ENCODE measurements at regions not wholly inside any gene's neighbourhood (a gene's known extent, or its start where the extent isn't known, plus 50 kb on each side); places are given as distances from the start of the nearest gene placed in this dataset.

DNA sequence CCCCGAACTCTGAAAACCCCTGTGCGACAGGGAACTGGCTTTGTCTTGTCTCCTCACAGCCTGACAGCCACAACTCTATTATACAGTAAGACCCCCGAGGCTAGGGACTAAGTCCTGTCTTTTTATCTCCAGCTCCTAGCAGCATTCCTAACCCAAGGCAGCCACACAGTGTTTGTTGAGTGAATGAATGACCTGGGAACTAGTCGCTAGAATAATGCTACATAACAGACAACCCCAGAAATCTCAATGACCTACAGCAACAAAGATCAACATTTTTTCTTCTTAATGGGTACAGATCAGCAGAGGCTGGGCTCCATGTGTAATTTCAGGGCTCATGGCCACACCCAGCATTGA lies 71.4 kb upstream of the TNRC6C start:
- no peak for DNase-seq (ENCODE audit: low read depth)

DNA sequence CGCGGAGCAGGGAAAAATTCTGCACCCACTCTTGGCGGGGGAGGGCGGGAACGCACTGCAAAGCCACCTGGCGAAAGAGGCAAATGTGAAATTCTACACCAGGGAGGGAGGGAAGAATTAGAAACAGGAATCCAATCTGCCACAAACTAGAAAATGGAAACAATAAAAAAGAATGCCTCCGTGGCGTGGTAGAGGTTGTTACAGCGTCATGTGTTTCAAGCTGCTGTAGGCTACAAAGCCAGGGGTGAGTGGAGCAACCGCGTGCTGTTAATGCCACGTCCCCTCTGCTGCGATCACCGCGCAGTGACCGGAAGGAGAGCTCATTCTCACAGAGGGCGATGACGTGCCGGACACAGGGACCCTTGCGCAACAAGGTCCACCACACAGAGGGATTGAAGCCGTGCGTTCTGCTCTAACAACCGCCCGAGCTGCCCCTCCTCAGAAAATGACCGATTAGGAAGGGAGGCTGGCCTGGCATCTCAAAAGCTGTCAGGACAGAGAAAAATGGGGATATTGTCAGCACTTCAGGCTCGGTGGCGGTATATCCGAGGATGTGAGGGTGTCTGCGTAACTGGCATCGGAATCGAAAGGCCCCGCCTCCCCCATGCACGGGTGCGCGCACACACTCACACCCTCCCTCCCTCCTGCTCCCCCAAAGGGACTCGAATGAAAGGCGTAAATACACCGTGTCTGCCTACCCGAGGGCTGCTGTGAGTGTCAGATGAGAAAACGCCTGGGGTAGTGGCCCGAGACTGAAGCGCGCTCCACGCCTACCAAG lies 70.8 kb upstream of the TNRC6C start:
- DNase-seq (ENCODE audit: low read depth) = peak; percentile 46

DNA sequence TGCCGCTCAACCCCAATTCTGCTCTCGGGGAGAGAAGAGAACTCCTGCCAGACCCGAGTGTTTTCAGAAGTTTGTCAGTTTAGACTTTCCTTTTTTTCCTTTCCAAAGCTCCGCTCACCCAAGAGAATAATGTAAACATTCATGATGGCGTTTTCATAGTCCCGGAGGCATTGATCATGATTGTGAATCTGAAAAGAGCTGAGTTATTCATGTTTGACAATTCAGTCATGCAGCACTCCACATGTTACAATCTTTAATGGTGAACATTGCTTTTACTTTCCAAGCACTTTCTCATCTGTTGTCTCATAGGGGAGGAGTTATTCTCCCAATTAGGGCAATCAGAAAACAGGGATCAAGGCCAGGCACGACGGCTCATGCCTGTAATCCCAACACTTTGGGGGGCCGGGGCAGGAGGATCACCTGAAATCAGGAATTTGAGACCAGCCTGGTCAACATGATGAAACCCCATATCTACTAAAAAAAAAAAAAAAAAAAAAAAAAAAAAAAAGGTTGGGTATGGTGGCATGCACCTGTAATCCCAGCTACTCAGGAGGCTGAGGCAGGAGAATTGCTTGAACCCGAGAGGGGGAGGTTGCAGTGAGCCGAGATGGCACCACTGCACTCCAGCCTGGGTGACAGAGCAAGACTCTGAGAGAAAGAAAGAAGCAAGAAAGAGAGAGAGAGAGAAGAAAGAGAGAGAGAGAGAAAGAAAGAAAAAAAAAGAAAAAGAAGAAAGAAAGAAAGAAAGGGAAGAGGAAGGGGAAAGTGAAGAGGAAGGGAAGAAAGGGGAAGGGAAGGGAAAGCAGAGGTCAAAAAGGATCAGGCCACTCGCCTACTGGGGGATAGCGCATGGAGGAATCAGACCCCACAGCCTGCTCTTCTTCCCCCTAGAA lies 70.0 kb upstream of the TNRC6C start:
- no peak for DNase-seq (ENCODE audit: low read depth)

DNA sequence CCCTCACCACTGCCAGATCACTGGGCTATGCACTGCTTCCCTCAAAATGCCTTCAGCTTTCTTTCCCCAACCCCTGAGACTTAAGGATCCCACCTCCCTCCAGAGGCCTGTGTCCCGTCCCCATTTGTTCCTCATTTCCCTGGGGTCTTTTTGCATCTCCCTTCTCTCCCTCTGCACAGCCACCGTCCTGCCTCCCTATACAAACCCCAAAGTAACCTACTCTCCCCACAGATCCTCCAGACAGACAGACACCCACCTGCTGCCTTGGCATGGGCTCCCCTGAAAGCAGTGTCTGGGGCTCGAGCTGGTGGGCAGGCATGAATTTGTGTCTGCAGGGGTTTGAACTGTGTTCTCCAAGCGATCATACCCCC lies 69.4 kb upstream of the TNRC6C start:
- DNase-seq (ENCODE audit: low read depth) = no peak

DNA sequence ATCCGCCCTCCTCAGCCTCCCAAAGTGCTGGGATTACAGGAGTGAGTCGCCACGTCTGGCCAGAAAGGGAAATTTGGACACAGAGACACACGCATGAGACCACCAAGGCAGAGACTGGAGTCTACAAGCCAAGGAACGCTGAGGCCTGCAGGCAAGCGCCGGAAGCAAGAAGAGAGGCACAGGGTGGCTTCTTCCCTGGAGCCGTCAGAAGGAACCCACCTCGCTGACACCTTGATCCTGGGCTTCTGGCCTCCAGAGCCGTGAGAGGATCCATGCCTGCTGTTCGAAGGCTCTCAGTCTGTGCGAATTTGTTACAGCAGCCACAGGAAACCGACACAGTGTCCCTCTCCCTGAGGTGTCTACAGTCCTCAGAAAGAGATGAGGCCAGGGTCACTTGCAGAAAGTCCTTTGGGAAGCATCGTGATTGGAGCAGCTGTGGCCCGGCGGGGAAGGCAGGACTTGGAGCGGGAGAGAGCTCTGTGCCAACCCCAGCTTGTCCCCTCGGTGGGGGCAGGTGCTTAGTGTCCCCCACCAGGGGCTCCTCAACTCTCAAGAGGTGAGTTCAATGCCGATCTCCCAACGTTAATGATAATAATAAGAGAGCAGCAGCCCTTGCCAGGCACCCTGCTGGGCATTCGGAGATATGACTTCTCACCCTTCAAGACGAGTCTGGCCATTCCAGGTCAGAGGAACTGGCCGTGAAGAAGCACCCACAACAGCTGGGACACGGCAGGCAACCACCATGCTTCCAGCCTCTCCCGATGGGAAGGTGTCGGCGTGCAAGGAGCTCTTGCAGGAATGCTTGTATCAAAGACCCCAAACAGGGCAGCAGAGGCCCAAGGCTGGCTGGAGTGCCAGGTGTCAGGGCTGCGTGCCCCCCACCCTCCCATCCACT lies 68.4 kb upstream of the TNRC6C start:
- DNase-seq (ENCODE audit: low read depth) = no peak

DNA sequence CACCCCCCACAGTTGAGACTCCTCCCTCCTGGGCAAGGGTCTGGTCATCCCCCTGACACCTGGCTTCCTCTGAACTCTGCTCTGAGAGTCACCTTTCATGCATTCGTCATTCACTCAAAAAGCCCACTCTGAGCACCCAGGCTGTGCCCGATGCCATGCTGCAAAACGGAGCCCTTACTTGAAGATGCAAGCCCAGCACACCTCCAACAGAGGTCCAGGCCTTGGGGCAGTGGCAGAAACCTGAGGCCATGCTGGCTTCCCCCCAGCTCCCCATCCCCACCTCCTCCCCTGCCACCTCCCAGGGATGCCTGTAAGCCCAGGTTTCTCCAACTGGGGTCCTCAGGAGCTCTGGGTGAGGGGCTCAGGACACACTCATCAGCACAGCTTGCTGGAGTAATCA lies 67.7 kb upstream of the TNRC6C start:
- DNase-seq (ENCODE audit: low read depth) = no peak

DNA sequence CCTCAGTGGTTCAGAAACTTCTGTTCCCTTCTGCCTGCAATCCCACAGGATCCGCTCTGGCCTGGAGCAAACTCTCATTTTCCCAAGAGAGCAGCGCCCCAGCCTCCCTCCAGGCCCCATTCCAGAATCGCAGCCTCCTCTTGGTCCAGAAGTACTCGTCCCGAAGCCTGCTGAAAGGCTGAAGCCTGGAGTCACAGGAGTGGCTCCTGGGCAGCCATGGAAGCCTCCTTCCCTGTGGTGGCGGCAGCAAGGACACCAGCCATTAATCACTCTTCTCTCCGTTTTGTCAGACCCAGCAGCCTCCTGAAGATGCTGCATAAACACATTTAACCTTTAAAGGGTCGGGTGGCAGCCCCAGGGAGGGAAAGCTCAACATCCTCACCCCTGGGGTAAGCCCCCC lies 66.9 kb upstream of the TNRC6C start:
- no peak for DNase-seq (ENCODE audit: low read depth)

DNA sequence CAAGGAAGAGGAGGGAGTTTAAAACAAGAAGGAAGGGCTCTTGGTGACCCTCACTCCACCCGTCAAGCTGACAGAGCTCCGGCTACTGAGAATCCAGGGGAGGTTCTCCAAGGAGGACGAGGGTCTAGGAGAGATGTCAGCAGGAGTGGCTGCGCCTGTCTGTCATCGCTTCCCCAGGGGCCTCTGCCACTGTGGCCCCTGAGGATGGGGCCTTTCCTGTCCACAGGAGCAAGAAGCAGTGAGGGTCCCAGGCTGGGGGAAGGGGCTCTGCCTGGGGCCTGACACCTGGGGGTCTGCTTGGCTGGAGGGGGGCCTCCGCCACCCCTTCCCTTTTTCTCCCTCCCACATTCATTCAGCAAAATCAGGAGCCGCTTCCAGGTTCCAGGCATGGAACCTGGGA lies 66.5 kb upstream of the TNRC6C start:
- DNase-seq (ENCODE audit: low read depth) = no peak

DNA sequence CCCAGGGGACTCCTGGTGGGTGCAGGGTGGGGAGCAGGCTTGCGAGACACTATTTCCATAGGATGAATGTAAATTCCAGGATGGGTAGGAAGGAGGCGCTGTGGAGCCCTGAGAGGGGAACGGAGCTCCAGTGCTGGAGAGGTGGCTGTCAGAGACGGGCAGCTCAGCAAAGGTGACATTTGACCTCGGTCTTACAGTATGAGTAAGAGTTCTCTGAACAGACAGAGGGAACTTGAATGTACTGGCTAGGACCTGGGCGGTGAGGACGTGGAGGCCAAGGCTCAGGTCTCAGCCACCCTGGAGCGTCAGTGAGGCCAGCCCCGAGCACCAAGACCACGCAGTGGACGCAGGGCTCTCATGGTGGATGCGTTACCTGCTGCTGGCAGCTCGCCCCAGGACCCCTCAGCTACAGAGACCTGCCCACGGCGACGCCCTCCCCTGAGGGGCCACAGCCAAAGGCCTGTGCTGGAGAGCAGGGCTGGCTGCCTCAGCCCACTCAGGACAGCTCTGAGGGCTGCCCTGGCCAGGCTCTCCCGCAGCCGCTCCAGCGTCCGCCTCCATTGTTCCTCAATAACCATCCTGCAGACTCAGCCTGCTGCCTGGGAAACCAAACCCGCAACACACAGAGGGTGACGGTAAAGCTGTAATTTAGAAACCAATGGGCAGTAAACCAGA lies 65.9 kb upstream of the TNRC6C start:
- DNase-seq (ENCODE audit: low read depth) = no peak

DNA sequence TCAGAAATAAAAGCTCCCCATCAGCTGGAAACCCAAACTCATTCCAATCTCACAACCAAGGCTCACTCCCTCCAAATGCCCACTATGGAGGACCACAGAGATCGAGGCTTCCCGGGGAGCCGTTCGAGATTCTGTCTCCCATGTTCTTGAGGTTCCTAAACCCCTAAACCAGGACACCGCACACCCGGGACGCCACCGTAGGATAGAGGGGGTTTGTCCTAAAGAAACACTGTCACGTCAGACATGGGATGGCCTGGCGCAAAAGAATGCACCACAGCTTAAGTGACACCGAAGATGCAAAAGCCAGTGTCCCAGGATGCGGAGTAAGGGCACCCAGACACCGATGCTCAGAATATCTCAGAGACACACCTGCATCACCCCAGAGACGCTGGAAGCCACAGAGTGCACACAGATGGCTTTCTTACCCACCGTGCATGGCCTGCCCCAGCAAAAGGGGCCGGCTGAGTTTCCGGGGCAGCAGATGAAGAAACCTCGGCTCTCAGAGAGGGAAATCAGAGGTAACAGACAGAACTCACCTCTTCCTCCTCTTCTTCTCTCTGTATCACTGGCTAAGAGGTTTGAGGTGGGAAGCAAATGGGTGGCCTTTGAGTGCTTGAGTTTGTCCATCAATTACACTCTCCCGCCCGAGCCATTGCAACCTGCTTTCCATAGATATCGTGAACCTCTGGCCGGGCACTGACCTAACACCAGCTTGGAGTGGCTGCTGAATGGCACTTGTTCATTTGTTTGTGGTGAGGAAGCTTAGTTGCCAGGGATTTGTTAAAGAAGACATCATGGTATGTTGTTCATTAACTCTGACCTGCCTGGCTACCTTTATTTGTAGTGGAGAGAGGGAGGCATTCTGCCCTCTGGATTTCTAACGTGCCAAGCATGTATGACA lies 65.1 kb upstream of the TNRC6C start:
- DNase-seq (ENCODE audit: low read depth) = no peak

DNA sequence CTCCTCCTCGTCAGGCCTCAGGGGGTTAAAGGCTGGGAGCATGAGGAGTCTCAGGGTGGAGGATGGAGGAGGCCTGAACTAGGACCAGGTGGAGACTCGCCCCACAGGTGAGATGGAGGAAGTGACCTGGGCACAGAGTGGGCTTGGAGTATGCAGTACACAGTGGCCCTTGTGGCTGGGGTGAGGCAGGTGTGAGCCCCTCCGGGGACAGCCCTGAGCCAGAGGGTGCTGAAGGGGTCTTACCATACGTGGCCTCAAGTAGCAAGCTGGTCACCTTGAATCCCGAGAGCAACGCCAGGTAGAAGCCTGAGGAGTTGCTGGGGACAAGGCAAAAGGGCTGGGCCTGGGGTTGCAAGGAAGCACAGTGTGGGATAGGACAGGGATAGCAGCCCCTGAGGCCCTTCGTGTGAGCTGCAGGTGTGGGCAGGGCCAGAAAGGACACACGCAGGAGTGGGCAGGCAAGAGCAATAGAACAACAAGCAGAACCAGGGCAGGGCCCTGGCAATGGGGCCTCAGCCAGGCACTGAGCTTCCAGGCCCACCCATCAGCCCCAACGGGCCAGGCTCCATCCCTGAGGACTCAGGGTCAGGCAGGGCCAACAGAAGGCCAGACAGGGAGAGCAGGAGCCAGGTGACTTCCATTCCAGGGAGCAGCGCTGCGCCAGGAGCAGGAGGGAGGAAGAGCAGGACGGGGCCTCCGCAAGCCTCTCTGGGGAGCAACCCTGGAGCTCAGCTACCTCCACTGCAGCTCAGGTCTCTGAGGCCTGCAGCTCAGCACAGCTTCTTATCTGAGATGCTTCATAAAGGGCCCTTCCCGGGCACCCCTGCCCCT lies 64.2 kb upstream of the TNRC6C start:
- DNase-seq (ENCODE audit: low read depth) = no peak

DNA sequence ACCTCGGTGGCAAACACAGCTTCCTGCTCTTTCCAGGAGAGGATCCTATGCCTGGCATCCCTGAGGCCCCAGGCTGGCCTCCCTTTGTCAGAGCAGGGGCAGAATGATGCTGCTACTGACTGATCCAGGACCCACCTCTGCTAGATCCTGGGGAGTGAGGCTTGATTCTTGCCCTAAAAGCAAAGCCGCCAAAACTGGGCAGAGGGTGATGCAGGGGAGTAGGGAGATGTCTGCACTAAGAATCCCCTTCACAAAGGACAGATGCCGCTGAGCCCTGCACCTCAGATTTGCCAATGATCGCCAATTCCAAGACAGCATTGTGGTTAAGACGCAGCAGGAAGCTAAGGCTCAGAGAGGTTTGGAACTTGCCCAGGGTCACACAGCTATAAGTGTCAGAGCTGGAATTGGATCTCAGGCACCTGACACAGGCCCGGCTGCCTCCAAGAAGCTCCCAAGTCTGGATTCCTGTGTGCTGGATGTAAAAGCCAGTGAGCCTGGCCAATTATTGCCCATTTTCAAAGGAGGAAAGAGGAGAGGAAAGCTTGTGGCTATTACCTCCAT lies 60.7 kb upstream of the TNRC6C start:
- DNase-seq (ENCODE audit: low read depth) = no peak

DNA sequence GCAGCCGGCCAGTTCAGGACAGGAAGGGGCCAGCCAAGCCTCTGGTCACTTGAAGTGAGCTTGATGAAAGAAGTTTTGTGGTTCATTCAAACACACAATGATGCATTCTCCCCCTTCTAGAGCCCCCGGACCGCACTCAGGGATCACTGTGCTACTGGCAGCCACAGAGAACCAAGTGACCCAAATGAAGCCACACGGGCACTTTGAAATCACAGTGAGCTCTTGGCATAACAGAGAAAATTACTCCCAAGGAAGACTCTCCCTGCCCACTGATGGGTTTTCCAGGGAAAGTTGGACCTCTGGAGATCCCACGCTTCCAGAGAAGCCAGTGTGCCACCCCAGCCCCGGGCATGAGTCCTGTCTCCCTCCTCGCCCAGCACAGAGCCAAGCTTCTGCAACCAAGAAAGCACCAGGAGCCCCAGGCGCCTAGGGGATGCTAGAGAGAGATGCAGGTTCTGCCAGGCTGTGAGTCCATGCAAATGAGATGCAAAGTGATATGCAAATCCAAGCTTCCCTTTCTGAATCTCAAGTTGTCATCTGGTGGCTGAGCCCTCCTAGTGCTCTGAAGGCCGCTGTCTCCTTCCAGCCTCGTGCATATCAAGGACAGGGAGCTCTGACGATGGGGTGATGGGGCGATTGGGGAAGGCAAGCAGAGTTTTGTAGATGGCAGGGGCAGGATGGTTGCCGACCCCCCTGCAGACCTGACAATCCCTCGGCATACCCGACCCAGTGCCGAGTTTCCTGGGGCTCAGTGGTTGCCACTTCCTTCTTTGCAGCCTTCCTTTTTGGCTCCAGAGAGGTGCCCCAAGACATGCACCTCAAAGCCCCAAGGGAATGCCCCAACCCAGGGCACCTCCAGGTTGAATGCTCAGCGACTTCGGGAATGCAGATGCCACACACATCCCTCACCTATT lies 59.7 kb upstream of the TNRC6C start:
- DNase-seq (ENCODE audit: low read depth) = no peak

DNA sequence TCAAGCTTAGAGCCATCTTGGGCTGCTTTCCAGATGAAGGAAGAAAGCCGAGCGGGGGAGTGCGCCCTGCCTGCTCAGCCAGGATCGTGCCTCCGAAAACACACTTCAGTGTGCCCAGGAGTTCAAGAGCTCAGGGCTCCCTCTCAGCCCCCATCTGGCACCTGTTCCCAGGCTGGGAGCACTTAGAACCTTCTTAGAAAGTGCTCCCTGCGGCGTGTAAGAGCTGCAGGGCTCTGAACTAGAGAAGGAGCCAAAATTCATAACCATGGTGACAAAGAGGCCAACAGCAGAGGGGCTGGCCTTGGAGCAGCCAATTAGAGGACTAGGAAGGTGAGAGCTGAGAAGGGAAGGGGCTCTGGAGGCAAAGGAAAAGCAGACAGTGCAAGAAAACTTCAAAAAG lies 59.0 kb upstream of the TNRC6C start:
- DNase-seq (ENCODE audit: low read depth) = no peak

DNA sequence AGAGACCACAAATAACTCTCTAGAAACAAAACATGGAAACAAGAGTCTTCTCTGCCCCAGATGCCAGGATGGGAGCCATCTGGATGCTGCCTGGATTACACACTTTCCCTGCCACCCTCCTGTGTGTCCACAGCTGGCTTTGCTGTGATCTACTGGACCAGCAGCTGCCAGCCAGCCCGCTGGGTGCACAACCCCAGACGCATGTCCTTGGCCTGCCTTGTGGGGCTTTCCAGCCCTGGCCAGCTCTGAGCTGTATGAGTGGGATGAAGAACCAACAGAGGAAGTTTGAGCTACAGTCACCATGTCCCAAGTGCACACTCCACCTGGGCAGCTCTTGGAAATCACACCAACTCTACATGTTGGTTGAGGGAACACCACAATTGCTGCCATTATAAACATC lies 57.0 kb upstream of the TNRC6C start:
- no peak for DNase-seq (ENCODE audit: low read depth)

DNA sequence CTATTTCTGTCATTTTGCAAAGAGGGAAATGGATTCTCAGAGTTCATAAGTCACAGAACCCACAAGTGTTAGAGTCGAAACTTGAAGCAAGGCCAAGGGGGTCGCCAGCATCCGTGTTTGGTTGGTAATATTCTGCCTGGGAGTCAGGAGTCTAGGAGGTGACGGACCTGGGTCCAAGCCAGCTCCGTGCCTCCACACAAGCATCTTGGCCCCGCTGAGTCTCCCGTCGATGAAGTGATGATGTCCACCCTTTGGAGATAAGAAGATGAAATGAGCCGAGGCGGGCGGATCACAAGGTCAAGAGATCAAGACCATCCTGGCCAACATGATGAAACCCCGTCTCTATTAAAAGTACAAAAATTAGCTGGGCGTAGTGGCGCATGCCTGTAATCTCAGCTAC lies 53.2 kb upstream of the TNRC6C start:
- DNase-seq (ENCODE audit: low read depth) = no peak

DNA sequence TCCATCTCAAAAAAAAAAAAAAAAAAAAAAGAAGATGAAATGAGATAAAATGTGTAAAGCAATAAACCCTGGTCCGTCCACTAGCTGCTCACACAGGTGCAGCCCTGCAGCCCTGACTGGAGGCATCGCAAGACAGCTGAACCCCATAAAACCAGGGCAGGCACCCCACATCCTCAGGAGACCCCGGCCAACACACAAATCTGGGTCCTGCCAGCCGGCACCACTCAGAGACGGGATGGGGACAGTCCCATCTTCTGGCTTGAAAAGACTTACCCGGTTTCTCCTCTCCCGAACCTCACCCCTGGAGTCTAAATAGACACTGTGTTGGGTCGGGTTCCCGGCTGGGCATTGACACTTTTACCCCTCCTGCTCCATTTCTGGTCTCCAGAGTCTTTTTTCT lies 52.7 kb upstream of the TNRC6C start:
- no peak for DNase-seq (ENCODE audit: low read depth)

DNA sequence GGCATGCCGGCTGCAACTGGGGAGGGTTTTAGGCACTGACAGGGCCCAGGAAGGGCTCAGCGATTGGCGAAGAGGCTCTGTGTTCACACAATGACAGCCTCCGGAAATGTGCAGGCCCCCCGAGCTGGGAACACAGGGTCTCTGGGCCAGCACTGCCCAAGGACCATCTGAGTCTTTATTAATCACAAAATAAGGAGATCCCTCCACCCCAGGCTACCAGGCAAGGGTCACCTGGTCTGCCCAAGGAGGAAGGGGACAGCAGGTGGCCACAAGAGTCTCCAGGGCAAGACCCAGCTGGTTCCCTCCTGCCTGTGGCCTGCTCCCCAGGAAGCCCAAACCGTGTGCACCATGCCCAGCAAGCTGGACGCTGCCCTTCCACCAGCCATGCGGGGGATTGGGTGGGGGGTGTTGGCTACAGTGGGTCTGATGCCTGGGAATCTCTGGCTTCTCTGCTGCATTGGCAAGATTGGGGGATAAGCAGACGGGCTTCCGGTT lies 52.1 kb upstream of the TNRC6C start:
- DNase-seq (ENCODE audit: low read depth) = no peak
